ENCODE measurements at regions not wholly inside any gene's neighbourhood (a gene's known extent, or its start where the extent isn't known, plus 50 kb on each side); places are given as distances from the start of the nearest gene placed in this dataset.

DNA sequence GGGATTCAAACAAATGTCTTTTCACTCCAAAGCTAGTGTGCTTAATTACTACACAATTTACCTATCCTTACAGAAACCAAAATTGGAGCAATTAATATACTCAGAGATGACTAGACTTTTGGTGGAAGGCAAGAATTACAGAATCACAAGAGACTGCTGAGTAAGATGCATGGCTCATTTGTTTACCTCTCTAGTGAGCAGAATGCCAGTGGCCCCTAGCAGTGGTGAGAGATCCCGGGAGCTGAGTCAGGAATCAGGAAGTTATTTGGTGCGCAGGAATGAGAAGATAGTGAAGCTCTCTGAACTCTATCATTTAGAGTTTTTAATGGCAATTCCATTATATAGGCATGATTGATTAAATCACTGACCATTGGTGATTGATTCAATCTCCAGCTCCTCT lies 188.9 kb upstream of the SESN3 start:
- TF ChIP-seq NR2C2 (CRISPR knock-in tag; IDR thresholded peaks at IDR 0.05) (no peak), CTCF (IDR thresholded peaks at IDR 0.05) (no peak), USF2 (CRISPR knock-in tag; IDR thresholded peaks at IDR 0.05) (no peak), NFYB (CRISPR knock-in tag; conservative IDR thresholded peaks at IDR 0.05; ENCODE audit: low read depth) (no peak), STAT6 (CRISPR knock-in tag; conservative IDR thresholded peaks at IDR 0.05; ENCODE audit: low read depth) (no peak), ATF2 (CRISPR knock-in tag; IDR thresholded peaks at IDR 0.05; ENCODE audit: borderline replicate concordance, low read depth) (no peak), ZNF263 (CRISPR knock-in tag; IDR thresholded peaks at IDR 0.05; ENCODE audit: low read depth) (no peak), SP1 (CRISPR knock-in tag; conservative IDR thresholded peaks at IDR 0.05) (no peak), IRF2 (CRISPR knock-in tag; IDR thresholded peaks at IDR 0.05; ENCODE audit: borderline replicate concordance, low read depth) (no peak), AFF4 (CRISPR knock-in tag; IDR thresholded peaks at IDR 0.05; ENCODE audit: borderline replicate concordance) (no peak)

Measured in WTC11 (cell line).